GM13976 (cell line): ENCODE measurements at regions not wholly inside any gene's neighbourhood (a gene's known extent, or its start where the extent isn't known, plus 50 kb on each side); places are given as distances from the start of the nearest gene placed in this dataset.

ENCODE experiments used
- DNase-seq: peaks from one replicate; pipeline ENCODE4 v3.0.0; 2012; ENCODE audit warnings: low spot score
- CTCF ChIP-seq: IDR thresholded peaks from 2 replicates; pipeline ENCODE4 v1.5.1; 2012; ENCODE audit warnings: borderline replicate concordance, mild to moderate bottlenecking; ENCODE audit not compliant: insufficient read depth; ENCODE audit errors: extremely low read depth, missing control alignments, control extremely low read depth
- in situ Hi-C: fragments of 300-500 bp; cut with MboI; formaldehyde crosslinking; loops from one replicate; pipeline ENCODE4 v1.12.0; 2022; ENCODE audit warnings: low sequenced_read_pairs, mixed read lengths, inconsistent platforms; ENCODE audit not compliant: unreplicated experiment

DNA sequence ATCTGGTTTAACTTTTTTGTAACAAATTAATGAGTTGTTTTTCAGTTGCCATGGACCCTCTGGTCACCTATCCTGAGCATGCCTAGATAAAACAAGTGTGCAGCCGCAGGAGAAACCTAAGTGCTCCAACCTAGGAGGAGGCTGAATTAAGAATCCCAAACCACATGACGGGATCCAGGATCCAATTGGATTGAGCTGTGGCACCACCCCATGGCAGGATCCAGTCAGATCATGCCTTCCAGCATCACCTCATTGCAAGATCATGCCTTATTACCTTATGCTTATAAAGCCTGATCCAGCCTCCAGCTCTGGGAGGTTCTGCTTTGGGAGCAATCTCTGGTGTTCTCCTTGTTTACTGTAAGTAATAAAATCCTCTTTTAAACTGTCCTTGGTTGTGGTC lies 662.0 kb downstream of the TLR4 start:
- no peak for DNase-seq
- no peak for TF ChIP-seq CTCF

DNA sequence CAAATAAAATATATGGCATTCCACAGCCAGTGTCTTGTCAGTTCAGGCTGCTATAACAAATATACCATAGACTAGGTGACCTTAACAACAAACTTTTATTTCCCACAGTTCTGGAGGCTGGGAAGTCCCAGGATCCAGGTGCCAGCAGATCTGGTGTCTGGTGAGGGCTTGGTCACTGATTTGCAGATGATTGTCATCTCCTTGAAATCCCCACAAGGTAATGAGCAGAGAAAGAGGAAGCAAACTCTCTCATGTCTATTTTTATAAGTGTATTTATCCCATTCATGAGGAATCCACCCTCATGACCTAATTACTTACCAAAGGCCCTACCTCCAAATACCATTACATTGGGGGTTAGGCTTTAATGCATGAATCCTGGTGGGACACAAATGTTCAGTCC lies 663.2 kb downstream of the TLR4 start:
- no peak for DNase-seq
- no peak for TF ChIP-seq CTCF
- in situ Hi-C loops, result no loop called here

More for the DNA sequence above, 662.0 kb downstream of the TLR4 start:
- in situ Hi-C loops, result no loop called here

DNA sequence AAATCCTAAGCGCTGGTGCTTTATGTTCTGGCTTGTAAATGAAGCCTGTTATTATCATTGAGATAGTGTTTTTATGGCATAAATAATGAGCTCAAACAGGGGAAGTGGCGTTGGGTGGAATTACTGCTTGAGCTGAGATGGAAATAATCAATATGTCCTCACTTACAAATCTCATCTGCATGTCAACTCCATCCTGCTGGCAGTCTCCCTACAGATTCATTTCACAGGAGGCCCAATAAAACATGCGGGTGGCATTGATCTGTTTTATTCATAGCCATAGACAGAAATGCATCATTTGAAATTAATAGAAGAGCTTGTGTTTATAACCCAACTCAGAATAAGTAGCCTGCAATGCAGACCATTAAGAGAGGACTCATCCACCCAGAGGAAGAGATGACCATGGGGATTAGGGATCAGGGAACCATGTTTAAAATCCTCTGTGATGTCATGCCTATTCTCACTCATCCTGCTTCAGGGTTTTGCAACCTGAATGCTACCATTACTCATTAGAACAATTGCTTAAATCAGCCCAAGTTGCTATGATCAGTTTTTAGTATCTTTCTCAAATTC lies 680.4 kb downstream of the TLR4 start:
- no peak for DNase-seq
- in situ Hi-C loops, result no loop called here
- no peak for TF ChIP-seq CTCF

- in situ Hi-C loops, result no loop called here
- no peak for DNase-seq
Measured at GRCh38 chr9:118395415-118395814, 691.2 kb downstream of the TLR4 start.

DNA sequence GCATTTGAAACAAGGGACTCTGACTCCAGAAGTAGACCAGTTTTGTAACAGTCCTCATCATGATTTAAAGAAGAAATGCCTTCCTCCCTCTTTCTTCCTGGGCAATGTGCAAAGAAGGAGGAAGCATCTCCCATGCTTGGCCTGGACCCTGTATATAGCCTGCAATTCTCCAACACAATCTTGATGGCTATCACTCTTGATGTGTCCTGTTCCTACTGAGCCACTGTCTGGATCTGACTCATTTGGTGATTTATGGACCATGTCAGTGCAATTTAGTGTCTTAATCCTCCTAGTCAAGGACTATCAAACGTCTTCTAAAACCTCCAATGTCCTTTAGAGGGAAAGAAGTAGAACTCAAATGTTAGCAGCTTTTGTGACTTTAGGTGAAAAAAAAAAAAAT lies 697.3 kb downstream of the TLR4 start:
- TF ChIP-seq CTCF, result no peak
- in situ Hi-C loops, result no loop called here
- DNase-seq, result no peak

More at GRCh38 chr9:118395415-118395814, 691.2 kb downstream of the TLR4 start:
- TF ChIP-seq CTCF, result no peak

- in situ Hi-C loops, result no loop called here
- no peak for TF ChIP-seq CTCF
- DNase-seq, result no peak
Measured at GRCh38 chr9:118414676-118415075, 710.5 kb downstream of the TLR4 start.
